COLO668 (cell line): ENCODE measurements at regions not wholly inside any gene's neighbourhood (a gene's known extent, or its start where the extent isn't known, plus 50 kb on each side); places are given as distances from the start of the nearest gene placed in this dataset.
"Not testable (repeated sequence)": the region's sequence is repeated elsewhere in the genome, so short reads cannot be mapped to it uniquely, and the experiment has no call there.

Source experiments
- DNase-seq: peaks from one replicate; lab custom pipeline; 2025; ENCODE audit not compliant: unreplicated experiment; lab: John Stamatoyannopoulos, UW

DNA sequence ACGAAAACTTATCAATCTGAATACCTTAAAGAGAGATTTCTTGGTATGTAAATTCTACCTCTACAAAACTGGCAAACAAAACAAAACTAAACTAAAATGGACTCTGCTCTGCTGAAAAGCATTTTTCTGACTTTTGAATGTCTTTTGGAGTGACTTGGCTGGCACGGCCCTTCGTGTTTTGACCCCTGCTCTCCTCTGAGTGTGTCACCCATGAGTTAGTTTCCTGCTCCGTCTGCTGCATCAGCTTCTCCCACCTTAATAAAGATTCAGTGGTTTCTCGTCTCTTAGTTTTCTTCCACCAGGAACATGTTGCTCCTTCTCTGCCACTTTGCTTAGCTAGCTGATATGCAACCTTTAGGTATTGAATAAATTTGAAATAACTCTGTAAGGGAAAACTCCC is 1084.0 kb upstream of the CDH18 start:
- DNase-seq = no peak

DNA sequence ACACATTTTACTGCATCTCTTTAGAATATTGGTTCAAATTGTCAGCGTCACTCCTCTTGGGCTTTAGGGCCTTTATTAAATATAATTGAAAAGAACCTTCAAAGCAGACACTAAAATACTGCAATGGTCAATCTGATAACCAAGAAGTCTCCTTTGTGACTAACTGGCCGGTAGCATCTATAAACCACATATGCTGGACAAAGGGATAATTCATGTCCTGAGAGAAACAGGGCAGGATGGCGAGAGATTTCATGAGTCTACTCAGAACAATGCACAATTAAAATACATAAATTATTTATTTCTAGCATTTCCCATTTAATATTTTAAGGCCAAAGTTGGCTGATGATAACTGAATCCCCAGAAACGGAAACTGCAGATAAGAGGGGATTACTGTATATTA is 1083.4 kb upstream of the CDH18 start:
- DNase-seq = no peak

DNA sequence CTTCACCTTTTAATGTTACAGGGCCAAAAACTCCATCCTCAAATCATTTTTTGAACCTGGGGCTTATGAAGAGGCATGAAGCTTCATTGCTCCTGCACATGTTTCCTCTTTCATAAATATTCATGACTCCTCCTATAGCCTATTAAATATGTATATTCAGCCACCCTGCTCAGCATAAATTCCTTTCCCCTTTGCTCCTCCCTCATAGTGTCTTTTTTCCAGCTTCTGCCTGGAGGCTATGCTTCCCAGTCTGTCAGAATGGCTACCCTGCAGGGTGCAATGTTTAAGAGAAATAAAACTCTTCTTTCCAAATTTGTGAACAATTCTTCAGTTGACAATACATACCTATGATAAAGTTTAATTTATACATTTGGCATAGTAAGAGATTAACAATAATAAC is 1082.9 kb upstream of the CDH18 start:
- DNase-seq = no peak

DNA sequence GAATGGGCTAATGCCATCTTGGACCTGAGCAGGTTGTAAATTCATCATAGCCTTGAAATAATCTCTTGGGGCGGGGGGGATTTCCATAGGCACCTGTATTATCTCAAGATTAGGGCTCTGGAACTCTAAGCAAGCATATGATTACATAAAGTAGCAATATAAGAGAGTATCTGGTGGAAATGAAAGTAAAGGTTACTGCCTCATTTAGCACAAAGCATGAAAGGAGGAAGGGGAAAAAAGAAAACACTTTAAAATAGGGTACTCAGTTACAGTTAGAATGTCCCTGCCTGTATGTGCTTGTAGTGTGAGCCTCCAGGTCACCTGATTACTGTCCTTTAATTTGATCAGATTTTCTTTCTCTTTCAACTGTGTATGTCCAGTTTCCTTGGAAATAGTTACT is 1079.7 kb upstream of the CDH18 start:
- DNase-seq = no peak

DNA sequence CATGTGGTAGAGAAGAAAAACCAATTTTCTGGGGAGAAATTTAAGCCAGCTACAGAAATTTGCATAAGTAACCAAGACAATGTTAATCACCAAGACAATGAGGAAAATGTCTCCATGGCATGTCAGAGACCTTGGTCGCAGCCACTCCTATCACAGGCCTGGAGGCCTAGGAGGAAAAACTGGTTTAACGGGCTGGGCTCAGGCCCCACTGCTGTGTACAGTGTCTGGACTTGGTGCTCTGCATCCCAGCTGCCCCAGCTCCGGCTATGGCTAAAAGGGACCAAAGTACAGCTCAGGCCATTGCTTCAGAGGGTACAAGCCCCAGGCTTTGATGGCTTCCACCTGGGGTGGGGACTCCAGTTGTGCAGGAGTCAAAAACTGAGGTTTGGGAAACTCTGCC is 1075.1 kb upstream of the CDH18 start:
- DNase-seq = no peak

DNA sequence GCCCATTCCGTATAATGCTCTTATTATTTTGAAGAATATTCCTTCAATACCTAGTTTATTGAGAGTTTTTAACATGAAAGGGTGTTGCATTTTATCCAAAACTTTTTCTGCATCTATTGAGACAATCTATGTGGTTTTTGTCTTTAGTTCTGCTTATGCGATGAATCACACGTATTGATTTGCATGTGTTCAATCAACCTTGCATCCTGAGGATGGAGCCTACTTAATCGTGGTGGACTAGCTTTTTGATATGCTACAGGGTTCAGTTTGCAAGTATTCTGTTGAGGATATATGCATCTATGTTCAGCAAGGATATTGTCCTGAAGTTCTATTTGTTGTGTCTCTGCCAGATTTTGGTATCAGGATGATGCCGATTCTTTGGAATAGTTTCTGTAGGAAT is 1070.3 kb upstream of the CDH18 start:
- DNase-seq = no peak

DNA sequence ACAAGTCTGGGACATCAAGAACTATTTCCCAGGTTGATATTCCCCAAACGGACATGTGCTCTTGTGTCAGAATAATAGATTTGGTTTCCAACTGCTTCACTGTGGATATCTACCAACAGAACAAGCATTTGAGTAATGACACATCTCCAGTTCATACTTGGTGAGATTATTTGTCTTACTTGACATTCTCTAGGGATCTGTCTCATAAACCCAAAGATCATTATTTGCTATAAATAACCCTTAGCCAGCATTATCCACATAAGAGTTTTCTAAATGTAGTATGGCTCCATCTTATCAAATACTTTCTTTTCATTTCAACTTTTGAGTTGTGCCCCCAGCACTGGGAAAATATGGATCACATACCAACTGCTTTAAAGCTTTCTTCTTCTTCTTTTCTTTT is 1063.9 kb upstream of the CDH18 start:
- no peak for DNase-seq

DNA sequence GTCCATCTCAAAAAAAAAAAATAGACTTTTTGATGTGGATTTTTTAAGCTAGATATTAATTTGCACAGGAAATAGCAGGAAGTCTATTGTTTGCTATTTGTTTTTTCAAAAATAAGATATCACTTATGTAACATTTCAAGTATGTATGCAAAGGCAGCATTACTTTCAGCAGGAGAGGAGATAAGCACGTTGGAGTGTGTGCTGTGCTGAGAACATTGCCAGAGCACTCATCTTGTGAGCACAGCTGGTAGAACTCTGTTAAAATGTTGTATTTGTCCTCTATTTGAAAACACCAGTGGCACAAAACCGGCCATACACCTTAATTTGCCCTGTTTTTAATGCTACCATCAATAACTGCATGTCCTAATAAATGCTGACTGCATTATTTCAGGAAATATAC is 1061.9 kb upstream of the CDH18 start:
- DNase-seq = no peak

DNA sequence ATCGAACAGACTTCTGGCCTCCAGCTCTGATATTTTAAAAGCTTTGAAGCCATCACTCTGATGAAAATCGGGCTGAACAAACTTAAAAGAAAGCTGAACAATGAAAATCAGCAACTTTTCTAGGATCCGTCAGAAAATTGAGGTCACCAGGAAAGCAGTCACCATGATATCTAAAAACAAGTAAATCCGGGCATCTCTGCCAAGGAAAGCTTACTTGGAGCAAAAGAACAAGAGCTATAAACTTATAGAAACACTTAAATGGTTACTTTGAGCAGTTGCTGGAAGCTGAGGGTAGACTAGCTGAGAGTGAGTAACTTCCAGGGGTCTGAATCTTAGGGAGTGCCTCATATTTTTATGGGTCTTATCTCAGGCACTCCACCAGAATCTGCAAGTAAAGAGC is 1043.0 kb upstream of the CDH18 start:
- no peak for DNase-seq

DNA sequence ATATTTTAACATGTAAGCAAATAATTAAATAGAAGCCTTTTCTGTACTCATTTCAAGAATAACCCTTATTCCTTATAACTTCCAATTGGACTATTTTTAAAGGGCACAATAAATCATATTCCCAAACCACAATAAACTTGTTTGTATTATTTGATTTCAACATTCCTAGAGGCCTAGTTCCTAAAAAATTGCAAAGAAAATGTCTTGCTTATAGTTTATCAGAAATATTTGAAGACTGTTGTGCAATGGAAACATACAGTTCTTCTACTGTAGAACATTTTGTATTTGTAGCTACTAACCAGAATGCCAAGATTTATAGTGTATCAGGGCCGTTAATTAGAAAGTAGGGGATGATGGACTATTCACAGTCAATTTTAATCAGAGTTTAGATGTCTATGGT is 1037.0 kb upstream of the CDH18 start:
- no peak for DNase-seq

DNA sequence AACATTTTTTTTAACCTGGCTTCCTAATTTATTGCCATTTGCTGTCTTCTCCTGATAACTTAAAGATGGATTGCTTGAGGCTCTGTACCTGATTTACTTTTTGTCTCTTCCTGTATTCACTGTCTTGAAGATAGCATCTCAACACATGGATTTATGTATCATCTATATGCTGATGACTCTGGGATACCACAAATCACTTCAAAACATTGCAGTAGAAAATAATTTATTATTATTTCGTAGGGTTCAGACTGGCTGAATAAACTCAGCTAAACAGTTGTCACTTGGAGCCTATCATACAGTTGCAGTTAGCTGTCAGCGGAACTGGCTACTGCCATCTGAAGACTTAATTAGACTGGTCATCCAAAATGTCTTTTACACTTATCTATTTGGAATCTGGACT is 1025.2 kb upstream of the CDH18 start:
- no peak for DNase-seq

DNA sequence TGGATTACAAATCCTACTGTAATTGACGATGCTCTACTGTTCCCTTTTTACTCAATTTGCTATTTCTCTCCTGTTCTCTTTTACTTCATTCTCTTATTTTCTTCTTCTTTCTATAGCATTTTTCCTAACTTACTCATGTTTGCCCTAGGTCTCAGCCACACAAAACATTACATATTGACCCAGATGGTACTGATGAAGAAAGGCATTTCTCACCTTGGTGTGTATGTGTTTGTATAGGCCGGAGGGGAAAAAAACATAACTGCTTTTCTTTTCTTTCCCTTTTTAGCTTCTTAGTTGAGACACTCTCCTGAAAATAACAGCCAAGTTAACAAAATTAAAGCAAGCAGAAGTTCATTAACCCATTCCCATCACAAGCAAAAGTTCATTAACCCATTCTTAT is 1019.8 kb upstream of the CDH18 start:
- no peak for DNase-seq

DNA sequence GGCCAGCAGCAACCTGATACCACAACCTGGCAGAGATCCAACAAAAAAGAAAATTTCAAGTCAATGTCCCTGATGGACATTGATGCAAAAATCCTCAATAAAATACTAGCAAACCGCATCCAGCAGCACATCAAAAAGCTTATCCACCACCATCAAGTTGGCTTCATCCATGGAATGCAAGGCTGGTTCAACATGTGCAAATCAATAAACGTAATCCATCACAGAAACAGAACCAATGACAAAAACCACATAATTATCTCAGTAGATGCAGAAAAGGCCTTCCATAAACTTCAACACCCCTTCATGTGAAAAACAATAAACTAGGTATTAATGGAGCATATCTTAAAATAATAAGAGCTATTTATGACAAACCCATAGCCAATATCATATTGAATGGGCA is 1000.9 kb upstream of the CDH18 start:
- not testable (repeated sequence) for DNase-seq

DNA sequence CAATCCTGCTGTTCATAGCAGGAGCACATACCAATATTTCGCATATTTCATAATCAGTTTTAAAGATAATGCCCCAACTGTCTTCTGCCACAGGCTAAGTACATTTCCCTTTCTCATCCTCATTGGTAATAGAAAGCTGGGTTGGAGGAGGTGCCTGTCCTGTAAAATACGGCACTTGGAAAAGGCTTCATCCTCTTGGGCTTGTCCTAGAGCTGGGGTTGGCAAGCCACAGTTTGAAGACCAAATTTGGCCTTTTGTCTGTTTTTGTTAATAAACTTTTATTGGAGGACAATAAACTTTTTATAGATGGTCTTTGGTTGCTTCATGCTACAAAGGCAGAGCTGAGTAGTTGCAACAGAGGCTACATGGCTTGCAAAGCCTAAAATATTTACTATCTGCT is 997.8 kb upstream of the CDH18 start:
- DNase-seq = no peak

DNA sequence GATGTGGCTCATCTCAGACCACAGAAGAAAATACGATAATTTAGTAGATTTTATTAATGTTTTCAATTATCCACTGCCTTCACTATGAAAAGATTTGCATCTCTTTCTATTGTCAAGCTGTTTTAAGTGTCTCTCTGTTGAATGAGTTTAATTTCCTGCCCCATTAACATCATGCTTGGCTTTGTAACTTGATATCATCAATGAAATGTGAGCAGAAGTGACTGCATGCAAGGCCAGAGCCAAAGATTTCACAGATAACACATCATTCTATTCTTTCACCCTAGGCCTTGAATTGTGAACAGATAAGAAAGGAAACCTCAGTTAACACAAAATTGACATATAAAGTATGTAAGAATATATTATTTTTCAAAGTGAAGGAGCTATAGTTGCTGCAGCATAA is 986.4 kb upstream of the CDH18 start:
- DNase-seq = no peak

DNA sequence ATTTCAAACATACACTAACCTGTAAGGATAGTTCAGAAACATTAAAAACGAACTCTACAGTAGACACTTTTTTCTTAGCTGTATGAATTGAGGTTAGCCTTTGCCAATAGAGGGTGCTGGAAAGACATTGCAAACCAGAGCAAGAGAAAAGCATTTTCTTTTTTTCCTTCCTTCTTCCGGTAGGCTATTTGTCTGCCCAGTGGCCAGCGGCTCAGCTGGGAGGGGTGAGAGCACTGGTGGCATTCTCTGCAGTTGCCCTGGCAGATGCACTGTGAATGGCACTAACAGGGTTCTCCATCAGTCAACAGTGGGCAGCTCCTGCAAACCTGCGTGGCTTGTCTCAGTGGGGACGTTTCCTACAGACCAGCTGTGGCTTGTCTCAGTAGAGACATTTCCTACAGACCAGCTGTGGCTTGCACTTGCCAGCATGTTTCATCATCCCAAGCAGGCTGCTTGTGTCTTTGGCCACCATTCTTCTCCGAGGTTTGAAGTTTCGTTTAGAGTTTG is 984.5 kb upstream of the CDH18 start:
- peak; percentile 52 for DNase-seq

DNA sequence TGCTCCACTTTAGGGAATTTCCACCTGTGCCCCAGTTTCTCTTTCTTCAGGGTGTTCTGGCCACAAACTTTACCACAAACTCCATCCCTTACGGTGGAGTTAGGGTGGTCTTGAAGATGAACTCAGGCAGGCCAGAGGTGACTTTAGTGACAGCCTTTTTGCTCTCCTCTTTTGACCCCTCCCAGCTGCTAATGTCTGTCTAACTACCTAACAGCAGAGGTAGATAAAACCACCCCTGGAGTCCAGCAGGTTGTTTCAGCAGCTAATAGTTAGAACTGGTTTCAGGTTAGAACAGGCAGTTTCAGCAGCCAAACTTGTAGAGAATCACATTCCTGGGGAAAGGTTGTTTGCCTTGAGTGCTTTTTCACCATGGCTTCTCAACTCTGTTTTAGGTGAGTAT is 971.3 kb upstream of the CDH18 start:
- DNase-seq = no peak

DNA sequence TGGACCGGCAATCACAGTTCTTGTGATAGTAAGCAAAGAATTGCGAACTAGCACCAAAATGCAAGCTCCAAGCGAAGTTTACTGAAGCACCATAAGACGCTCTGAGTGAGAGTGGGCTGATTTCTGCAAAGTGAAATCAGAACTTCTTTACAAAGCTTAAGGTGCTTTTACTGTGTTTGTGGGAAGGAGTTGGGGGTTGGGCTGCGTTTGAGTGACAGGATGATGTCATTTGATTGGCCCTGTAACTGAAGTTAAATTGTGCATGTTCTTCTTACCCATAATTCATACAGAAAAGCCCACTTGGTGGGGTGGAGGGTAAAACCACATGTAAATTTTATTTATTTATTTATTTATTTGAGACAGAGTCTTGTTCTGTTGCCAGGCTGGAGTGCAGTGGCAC is 970.6 kb upstream of the CDH18 start:
- DNase-seq = no peak

DNA sequence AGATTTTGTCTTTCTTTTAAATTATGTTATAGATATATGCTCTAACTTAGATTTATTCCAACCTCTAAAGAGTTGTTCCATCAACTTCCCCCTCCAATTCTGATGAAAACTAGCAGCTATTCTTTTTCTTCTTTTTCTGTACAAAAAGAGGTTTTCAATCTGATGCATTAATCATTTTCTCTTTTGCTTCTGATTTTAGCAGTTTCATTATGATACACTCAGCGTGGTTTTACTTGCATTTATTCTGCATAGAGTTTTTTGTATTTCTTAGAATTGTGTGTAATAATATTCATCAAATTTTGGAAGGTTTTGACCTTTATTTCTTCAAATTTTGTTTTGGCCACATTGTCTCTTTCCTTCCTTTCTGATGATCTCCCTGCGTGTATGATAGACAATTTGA is 968.1 kb upstream of the CDH18 start:
- DNase-seq = no peak

DNA sequence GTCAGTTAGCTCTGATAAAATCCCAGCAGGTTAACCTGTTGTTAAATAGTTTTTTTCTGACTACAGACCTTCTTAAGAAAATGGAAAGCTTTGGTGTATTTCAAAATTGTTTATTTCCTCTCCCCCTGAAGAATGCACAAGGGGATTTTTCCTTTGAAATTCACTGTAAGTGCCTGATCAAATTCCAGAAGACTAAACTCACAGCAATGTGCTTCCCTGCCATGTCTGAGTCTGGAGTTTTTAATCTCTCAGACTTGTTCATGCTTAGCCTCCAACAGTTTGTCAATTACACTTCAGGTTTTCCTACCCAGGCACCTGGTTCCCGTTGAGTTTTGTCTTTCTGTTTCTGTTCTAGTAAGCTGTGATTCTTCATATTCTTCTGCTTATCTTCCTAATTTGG is 961.6 kb upstream of the CDH18 start:
- DNase-seq = no peak

DNA sequence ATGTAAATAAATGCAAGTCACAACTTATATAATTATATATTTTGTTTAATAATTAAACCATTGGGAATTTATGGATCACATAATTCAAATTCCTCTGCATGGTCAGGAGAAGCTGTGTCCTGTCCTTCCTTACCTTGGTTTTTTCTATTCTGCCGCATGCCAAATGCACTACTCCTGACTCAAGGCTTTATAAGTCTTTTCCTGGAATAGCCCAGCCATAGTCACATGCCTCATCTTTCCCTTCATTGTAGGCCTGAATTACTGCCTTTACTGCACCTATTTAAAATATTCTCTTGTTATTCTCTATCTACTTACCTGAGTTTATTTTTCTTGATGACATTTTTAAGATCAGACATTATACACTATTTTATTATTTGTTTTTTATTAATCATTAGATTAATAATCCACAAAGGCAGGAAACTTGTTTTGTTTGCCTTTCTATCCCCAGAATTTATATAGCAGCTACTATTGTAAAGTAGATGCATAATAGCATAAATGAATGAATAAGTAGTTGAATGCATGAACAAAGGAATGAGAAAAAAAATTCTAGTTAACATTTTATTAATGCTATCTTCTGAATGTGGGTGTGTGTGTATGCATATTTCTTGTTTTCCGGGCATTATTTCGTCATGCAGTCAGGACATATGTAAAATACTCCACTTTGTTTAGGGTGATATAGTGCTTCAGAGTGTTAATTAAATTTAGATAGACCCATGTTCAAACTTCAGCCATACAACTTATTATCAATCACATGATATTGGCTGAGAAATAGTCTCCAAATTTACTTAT is 955.4 kb upstream of the CDH18 start:
- not testable (repeated sequence) for DNase-seq

DNA sequence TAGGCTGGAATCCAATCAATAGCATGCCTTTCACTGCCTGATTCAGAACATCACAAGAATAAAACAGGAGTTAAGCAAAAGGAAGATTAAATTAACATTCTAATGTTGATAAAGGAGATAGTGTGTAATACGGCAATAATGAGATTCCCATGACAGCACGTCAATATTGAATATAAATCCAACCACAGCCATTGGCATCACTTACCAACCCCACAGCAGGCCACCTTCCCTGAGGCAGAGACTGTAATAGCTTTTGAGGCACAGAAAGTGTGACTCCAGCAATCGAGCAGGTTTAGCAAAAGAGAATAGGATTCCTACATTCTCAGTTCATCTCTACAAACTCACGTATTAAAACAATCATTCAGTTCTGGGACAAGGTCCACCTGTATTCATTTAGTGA is 954.6 kb upstream of the CDH18 start:
- DNase-seq = not testable (repeated sequence)

DNA sequence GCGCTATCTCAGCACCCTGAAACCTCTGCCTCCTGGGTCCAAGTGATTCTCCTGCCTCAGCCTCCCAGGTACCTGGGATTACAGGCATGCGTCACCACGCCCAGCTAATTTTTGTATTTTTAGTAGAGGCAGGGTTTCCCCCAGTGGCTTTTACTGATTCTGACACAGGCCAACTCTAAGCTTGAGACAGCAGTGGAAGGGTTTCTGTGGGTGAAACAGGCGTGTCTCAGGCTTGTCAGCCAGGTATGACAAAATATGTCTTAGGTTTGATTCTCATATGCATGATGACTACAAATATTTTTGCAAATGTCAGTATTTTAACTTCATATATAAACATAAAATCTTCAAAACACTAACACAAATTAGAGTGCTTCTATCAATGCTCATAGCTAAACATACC is 952.8 kb upstream of the CDH18 start:
- not testable (repeated sequence) for DNase-seq
